Hepatocyte (in vitro differentiated cells): ENCODE measurements at regions not wholly inside any gene's neighbourhood (a gene's known extent, or its start where the extent isn't known, plus 50 kb on each side); places are given as distances from the start of the nearest gene placed in this dataset.

Experiments
- CTCF ChIP-seq: fragments of 200-600 bp; sonication (generic); IDR thresholded peaks from 2 replicates; pipeline ENCODE4 v1.5.1; 2016; ENCODE audit warnings: antibody characterized with exemption, mild to moderate bottlenecking; ENCODE audit not compliant: poor library complexity
- EZH2 ChIP-seq: fragments of 200-600 bp; sonication (generic); IDR thresholded peaks from 2 replicates; pipeline ENCODE4 v1.6.1; 2016; ENCODE audit warnings: antibody characterized with exemption, mild to moderate bottlenecking, borderline replicate concordance
- EZH2phosphoT487 ChIP-seq: fragments of 200-600 bp; sonication (generic); IDR thresholded peaks from one replicate; pipeline ENCODE4 v1.6.1; 2018; ENCODE audit warnings: antibody characterized with exemption, mild to moderate bottlenecking, low read depth, moderate library complexity; ENCODE audit not compliant: unreplicated experiment, severe bottlenecking

GRCh38 chr1:208374391-208374941, 130.3 kb upstream of the PLXNA2 start:
- TF ChIP-seq CTCF (no peak), EZH2 (no peak), EZH2phosphoT487 (no peak)
